ENCODE measurements at regions not wholly inside any gene's neighbourhood (a gene's known extent, or its start where the extent isn't known, plus 50 kb on each side); places are given as distances from the start of the nearest gene placed in this dataset.

DNA sequence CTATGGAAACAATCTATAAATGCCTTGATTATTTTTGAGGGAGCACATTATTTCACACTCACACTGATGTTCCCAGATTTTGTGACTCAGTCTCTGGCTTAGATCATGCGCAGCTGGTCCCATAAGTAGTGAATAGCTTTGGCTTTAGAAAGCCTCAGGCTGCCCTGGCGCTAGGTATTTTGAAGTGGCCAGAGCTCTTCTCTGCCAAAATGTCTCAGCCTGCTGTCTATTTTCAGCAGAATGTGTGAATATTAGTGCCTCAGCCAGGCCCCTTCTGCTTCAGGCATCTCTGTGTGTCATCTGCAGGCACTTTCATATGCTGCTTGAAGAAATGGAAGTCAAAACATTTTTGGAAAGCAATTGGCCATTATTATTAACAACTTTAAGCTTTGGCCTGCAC, 931.0 kb upstream of the INTU start:
- TF ChIP-seq, protein P1, sequence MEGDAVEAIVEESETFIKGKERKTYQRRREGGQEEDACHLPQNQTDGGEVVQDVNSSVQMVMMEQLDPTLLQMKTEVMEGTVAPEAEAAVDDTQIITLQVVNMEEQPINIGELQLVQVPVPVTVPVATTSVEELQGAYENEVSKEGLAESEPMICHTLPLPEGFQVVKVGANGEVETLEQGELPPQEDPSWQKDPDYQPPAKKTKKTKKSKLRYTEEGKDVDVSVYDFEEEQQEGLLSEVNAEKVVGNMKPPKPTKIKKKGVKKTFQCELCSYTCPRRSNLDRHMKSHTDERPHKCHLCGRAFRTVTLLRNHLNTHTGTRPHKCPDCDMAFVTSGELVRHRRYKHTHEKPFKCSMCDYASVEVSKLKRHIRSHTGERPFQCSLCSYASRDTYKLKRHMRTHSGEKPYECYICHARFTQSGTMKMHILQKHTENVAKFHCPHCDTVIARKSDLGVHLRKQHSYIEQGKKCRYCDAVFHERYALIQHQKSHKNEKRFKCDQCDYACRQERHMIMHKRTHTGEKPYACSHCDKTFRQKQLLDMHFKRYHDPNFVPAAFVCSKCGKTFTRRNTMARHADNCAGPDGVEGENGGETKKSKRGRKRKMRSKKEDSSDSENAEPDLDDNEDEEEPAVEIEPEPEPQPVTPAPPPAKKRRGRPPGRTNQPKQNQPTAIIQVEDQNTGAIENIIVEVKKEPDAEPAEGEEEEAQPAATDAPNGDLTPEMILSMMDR (IDR thresholded peaks at IDR 0.05) = no peak

DNA sequence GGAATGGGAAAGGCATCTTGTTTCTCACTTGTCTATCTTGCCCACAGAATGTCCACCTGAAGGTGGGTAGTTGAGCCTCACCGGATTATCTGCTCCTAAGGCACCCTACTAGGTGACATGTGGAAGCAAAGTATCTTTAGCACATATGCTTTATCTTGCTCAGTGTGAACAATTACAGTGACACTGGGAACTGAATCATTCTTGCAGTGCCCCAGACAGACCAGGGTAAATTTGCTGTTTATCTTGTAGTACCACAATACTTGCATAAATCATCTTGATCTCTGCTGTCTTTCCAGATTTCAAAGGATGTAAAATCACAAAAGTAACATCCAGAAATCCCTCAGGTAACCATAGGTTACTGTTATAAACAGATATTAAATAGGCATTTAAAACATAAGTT, 930.0 kb upstream of the INTU start:
- TF ChIP-seq, protein P1 (IDR thresholded peaks at IDR 0.05) = no peak

DNA sequence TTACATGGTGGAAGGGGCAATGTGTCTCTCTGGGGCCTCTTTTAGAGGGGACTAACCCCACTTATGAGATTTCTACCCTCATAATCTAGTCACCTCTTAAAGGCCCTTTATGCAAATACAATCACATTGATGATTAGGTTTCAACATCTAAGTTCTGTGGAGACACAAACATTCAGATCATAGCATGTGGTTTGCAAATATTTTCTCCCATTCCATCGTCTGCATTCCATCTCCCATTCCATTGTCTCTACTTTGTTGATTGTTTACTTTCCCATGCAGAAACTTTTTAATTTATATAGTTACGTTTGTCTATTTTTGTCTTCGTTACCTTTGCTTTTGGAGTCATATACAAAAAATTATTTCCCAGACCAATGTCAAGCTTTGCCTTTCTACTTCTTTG, 927.5 kb upstream of the INTU start:
- TF ChIP-seq, protein P1 (IDR thresholded peaks at IDR 0.05) = no peak

DNA sequence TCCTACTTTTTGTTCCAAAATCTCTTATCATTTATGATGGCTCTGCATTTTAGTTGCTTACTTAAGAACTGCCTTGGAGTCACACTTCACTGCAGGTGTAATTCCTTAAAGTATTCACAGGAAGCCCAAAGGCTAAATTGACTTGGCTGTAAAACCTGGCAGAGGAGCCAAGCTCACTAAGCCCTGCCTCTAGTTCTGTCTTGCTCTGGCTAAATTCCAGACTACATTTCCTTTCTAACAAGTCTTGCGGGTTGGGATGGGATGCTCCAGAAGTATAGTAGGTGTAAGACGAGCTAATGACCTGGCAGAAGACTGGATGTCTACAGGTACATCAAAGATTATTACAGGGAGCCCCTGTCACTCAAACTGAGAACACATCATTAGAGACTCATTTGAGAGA, 924.0 kb upstream of the INTU start:
- TF ChIP-seq, protein P1 (IDR thresholded peaks at IDR 0.05) = no peak

DNA sequence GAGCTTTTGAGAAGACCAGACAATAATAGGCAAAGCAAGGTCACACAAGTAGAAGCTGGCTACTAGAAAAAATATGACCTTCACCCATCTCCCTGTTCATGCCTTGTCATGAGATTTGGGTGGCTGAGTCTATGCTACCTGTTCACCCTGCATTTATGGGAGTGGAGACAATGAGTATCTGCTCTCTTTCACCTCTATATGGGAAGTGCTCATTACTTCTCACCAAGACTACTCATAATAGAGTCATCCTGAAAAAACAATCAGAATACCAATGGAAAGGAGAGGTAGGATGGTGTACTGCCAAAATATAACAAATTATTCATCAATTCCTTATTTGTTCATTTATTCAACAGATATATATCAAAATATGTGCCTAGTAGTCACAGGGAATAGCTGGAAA, 921.8 kb upstream of the INTU start:
- TF ChIP-seq, protein P1 (IDR thresholded peaks at IDR 0.05) = no peak

DNA sequence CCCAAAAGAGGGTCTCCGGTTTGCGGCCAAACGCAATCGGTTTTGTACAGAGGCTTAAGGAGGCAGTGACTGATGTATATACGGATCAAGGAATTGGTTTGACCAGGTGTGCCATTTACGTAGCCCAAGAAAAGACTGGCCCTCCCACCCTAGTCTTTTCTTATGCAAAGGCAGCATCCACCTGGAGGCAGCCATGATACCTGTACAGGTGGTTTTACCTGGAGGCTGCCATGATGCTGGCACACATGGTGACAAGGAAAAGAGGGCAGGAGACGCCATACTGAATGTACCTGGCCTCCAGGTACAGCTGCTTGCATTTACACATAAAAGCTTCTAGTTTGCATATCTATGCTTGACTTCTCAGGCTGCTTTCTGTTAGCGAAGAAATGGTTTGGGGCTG, 917.7 kb upstream of the INTU start:
- TF ChIP-seq, protein P1 (IDR thresholded peaks at IDR 0.05) = no peak

DNA sequence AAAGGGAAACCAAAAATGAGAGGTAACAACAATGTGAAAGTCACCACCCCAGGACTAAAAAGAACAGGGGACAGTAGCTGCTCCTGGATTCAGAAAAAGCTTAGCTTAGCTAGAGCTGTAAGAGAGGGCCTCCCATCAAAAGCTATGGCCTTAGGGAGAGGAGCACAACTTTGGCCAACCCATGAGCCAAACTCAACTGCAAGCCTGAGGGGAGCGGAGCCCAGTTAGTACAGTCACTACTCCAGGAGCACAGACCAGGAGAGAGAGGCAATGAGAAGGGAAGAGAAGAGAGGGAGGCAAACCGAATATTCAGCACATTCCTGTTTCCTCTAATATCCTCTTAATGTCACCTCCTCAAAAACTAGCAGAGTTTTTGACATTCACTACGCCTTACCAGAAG, 917.1 kb upstream of the INTU start:
- TF ChIP-seq, protein P1 (IDR thresholded peaks at IDR 0.05) = no peak

DNA sequence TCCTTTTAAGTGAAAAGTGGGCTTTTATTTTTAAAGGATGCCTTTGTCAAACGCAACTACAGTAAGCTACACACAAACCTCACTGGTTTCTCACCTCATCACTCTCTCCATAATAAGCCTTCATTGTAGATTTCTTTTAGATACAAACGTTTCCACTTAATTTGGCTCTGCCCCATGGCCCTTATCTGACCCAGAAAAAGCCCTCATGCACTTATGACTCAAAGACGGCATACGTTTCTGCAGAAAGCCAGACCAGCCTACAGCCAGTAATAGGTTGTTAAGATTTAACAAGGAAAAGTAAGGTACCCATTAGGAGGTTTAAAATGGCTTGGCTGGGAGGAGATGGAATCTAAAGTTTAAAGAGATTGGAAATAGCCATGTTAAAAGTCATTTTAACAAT, 914.6 kb upstream of the INTU start:
- TF ChIP-seq, protein P1 (IDR thresholded peaks at IDR 0.05) = no peak
